Uterus (tissue), 2 donors: ENCODE measurements at regions not wholly inside any gene's neighbourhood (a gene's known extent, or its start where the extent isn't known, plus 50 kb on each side); places are given as distances from the start of the nearest gene placed in this dataset.

Source experiments
- CTCF ChIP-seq, 4 experiments: fragments of 200-600 bp in 2 of 4; fragments of 450-650 bp in 2 of 4; sonication (generic) in 2 of 4; IDR thresholded peaks; one replicate each; pipeline ENCODE4 v1.5.1; 2016 to 2019; ENCODE audit warnings: antibody characterized with exemption in 4 of 4, mild to moderate bottlenecking in 2 of 4, moderate library complexity in 1 of 4
- POLR2A ChIP-seq, 2 donors: fragments of 450-650 bp; IDR thresholded peaks; one replicate each; pipeline ENCODE4 v1.6.1; 2016; ENCODE audit warnings: antibody characterized with exemption in 2 of 2, mild to moderate bottlenecking in 1 of 2, moderate library complexity in 1 of 2

DNA sequence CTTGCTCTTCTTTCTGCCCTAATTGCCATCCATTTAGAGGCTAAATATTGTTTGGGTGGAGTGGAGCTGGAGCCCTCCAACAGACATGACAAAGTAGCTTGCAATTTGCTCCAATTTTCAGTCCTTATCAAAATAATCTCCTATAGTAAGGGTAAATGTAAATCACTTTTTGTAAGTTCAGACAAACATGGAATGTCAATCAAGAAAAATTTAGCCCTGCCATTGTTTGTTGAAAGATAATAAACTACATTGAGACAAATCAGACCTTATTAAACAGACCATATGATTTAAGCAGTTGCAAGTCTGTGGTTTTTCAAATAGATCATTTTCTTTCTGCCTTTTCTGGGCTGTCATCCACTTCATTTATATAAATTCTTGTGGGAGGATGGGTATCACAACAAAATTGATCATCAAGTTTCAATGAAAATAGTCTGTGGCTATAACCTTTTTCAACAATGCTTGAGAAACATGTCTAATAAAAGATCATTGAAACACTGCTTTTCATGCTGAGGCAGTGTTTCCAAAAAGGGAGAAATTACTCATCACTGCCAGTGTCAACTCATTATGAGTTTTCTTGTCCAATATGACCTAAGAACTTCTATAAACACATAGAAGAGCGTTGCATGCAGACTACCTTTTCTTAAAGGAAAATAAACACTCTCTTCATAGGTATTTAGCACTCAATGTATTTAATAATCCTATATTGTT, 1152.0 kb upstream of the B3GALT2 start:
- no peak for TF ChIP-seq POLR2A (IDR thresholded peaks at IDR 0.05)
- TF ChIP-seq CTCF (IDR thresholded peaks at IDR 0.05): no peak
